KMS-11 (cell line): ENCODE measurements at regions not wholly inside any gene's neighbourhood (a gene's known extent, or its start where the extent isn't known, plus 50 kb on each side); places are given as distances from the start of the nearest gene placed in this dataset.

Source experiments
- H2AFZ ChIP-seq: fragments of 200-600 bp; sonication (generic); 2 replicates; pipeline ENCODE4 v1.6.1; 2016; ENCODE audit warnings: antibody characterized with exemption, mixed run types, low read depth
- H3K27ac ChIP-seq: fragments of 200-600 bp; sonication (generic); 2 replicates; pipeline ENCODE4 v1.6.1; 2016; ENCODE audit warnings: mild to moderate bottlenecking, mixed run types
- H3K27me3 ChIP-seq: fragments of 200-600 bp; sonication (generic); 2 replicates; pipeline ENCODE4 v1.6.1; 2017; ENCODE audit warnings: mild to moderate bottlenecking, low read depth, mixed run types, moderate library complexity; ENCODE audit not compliant: insufficient read depth
- H3K36me3 ChIP-seq: fragments of 200-600 bp; sonication (generic); 2 replicates; pipeline ENCODE4 v1.6.1; 2017; ENCODE audit warnings: mild to moderate bottlenecking, mixed run types; ENCODE audit not compliant: insufficient read depth
- H3K4me1 ChIP-seq: fragments of 200-600 bp; sonication (generic); 2 replicates; pipeline ENCODE4 v1.6.1; 2016; ENCODE audit warnings: mild to moderate bottlenecking, low read depth, mixed run types; ENCODE audit not compliant: poor library complexity, severe bottlenecking
- H3K4me2 ChIP-seq: fragments of 200-600 bp; sonication (generic); 2 replicates; pipeline ENCODE4 v1.7.0; 2016; ENCODE audit warnings: mild to moderate bottlenecking, mixed run types
- H3K4me3 ChIP-seq: fragments of 200-600 bp; sonication (generic); IDR thresholded peaks from 2 replicates; pipeline ENCODE4 v1.6.1; 2017; ENCODE audit warnings: low read depth, low read length, mixed read lengths; ENCODE audit not compliant: insufficient read depth
- H3K79me2 ChIP-seq: fragments of 200-600 bp; sonication (generic); 2 replicates; pipeline ENCODE4 v1.6.1; 2016; ENCODE audit warnings: low read depth, mixed run types; ENCODE audit not compliant: insufficient read depth
- H3K9ac ChIP-seq: fragments of 200-600 bp; sonication (generic); 2 replicates; pipeline ENCODE4 v1.6.1; 2016; ENCODE audit warnings: mild to moderate bottlenecking, mixed run types
- H4K20me1 ChIP-seq: fragments of 200-600 bp; sonication (generic); 2 replicates; pipeline ENCODE4 v1.6.1; 2016; ENCODE audit warnings: mild to moderate bottlenecking, mixed run types; ENCODE audit not compliant: insufficient read depth
- TF ChIP-seq, protein P1 (sequence below): fragments of 200-600 bp; sonication (generic); conservative IDR thresholded peaks from 2 replicates; pipeline ENCODE4 v1.6.1; 2017; ENCODE audit warnings: low read depth, mild to moderate bottlenecking, antibody characterized with exemption, low read length, moderate library complexity, mixed read lengths

- no peak overlapping the region for H3K4me3 ChIP-seq
- H3K4me1 ChIP-seq: peaks cover 26% of the 10 kb centered on the region
- no peaks in the 10 kb centered on the region for H4K20me1 ChIP-seq
- H3K4me2 ChIP-seq: no peak overlapping the region
- no peaks in the 10 kb centered on the region for H3K79me2 ChIP-seq
- no peak overlapping the region for H2AFZ ChIP-seq
- TF ChIP-seq, protein P1, sequence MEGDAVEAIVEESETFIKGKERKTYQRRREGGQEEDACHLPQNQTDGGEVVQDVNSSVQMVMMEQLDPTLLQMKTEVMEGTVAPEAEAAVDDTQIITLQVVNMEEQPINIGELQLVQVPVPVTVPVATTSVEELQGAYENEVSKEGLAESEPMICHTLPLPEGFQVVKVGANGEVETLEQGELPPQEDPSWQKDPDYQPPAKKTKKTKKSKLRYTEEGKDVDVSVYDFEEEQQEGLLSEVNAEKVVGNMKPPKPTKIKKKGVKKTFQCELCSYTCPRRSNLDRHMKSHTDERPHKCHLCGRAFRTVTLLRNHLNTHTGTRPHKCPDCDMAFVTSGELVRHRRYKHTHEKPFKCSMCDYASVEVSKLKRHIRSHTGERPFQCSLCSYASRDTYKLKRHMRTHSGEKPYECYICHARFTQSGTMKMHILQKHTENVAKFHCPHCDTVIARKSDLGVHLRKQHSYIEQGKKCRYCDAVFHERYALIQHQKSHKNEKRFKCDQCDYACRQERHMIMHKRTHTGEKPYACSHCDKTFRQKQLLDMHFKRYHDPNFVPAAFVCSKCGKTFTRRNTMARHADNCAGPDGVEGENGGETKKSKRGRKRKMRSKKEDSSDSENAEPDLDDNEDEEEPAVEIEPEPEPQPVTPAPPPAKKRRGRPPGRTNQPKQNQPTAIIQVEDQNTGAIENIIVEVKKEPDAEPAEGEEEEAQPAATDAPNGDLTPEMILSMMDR: no peak
- H3K27ac ChIP-seq: no peak overlapping the region
- no peaks in the 10 kb centered on the region for H3K27me3 ChIP-seq
- no peak overlapping the region for H3K9ac ChIP-seq
- H3K36me3 ChIP-seq: no peaks in the 10 kb centered on the region
Measured at GRCh38 chr3:137202941-137203340, 245.2 kb downstream of the IL20RB start.

DNA sequence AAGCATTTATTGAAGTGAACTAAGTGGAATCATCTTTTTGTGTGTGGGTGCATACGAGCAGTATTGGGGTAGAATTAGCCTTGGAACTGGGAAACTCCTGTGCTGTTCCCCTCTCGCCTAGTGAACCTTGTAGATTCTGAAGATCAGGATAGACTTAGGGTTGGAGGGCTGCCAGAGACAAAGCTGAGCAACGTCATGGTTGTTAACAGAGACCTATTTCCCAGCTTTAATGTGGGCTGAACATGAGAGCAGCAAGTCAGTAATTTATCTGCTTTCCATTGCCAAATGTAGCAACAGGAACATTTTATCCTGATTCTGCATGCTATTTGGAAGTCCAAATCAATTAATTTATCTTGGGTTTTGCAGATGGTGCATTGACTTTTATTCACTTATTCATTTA, 246.6 kb downstream of the IL20RB start:
- TF ChIP-seq, protein P1: no peak

GRCh38 chr3:137205394-137206045, 247.7 kb downstream of the IL20RB start:
- H3K4me1 ChIP-seq: peaks cover 10% of the 10 kb centered on the region
- H3K9ac ChIP-seq: no peak overlapping the region
- H3K4me3 ChIP-seq: no peak overlapping the region
- H3K27me3 ChIP-seq: no peaks in the 10 kb centered on the region
- H2AFZ ChIP-seq: no peak overlapping the region
- no peak overlapping the region for H3K4me2 ChIP-seq
- TF ChIP-seq, protein P1: no peak
- H3K27ac ChIP-seq: no peak overlapping the region
- no peaks in the 10 kb centered on the region for H4K20me1 ChIP-seq
- H3K36me3 ChIP-seq: no peaks in the 10 kb centered on the region
- H3K79me2 ChIP-seq: no peaks in the 10 kb centered on the region

More for the DNA sequence above, 246.6 kb downstream of the IL20RB start:
- H2AFZ ChIP-seq: no peak overlapping the region
- H3K4me2 ChIP-seq: no peak overlapping the region
- no peak overlapping the region for H3K27ac ChIP-seq
- no peak overlapping the region for H3K4me3 ChIP-seq
- H3K9ac ChIP-seq: no peak overlapping the region
- H3K4me1 ChIP-seq: peaks cover 21% of the 10 kb centered on the region
- H4K20me1 ChIP-seq: no peaks in the 10 kb centered on the region
- H3K27me3 ChIP-seq: no peaks in the 10 kb centered on the region
- no peaks in the 10 kb centered on the region for H3K79me2 ChIP-seq
- no peaks in the 10 kb centered on the region for H3K36me3 ChIP-seq

GRCh38 chr3:137207616-137208015, 249.8 kb downstream of the IL20RB start:
- Histone ChIP-seq H3K79me2 (no peaks in the 10 kb centered on the region), H3K9ac (no peak overlapping the region), H2AFZ (no peak overlapping the region), H4K20me1 (no peaks in the 10 kb centered on the region), H3K4me3 (no peak overlapping the region), H3K27me3 (no peaks in the 10 kb centered on the region), H3K4me1 (no peaks in the 10 kb centered on the region), H3K27ac (no peak overlapping the region), H3K36me3 (no peaks in the 10 kb centered on the region), H3K4me2 (no peak overlapping the region)
- TF ChIP-seq, protein P1: no peak
